ENCODE measurements at regions not wholly inside any gene's neighbourhood (a gene's known extent, or its start where the extent isn't known, plus 50 kb on each side); places are given as distances from the start of the nearest gene placed in this dataset.

GRCh38 chr1:81430955-81431623, 369.6 kb upstream of the ADGRL2 start:
- DNase-seq (no peak), ATAC-seq (no peak)
- intact Hi-C loops (cut with DNase I, micrococcal nuclease) = no loop called here

DNA sequence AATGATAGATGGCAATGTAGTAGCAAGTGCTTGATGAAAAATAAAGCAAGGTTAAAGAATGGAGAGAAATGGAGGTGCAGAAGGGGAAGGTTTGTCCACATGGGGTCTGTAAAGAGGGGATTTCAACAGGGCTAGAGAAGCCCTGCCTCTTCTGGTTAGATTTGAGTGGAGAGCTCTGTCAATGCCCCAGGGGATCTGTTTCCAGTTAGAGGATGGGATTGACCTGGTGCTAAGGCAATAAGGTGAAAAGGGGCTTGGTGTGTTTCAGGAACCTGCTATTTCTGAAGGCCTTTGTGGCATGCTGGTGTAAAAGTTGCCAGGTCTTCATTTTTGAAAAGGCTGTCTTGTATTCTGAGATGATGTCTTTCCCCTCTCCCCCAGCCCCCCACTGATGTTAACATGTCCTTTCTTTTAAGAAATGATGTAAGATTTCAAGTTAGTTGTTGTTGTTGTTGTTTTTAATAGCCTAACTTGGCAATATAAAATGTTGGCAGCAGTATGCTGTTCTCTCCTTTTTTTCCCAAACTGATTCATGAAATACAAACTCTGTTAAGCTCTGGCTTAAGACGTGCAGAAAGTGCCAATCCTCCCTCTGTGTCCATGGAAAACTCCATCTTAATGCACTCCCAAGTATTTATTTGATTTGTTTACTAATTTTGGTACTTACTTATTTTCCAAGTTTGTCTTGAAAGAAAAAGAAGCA, 370.3 kb upstream of the ADGRL2 start:
- ATAC-seq (no peak), DNase-seq (no peak)
- intact Hi-C loops (cut with DNase I, micrococcal nuclease) = no loop called here

DNA sequence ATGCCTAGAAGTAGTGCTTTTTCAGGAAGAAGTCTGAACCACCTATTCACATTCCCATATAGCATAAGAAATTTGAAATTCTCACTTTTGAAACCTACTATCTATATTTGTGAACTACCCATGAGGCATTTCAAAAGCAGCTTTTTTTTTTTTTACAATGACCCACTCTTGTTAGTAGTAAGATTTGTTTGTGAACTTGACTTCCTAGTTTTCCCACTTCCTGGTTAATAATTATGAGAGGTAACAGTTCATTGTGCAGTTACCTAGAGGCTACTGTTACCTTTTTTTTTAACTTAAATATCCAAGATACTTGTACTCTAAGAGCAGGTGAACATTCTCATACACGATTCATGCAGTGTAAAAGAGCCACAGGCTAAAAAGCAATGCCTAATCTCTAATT, 371.7 kb upstream of the ADGRL2 start:
- intact Hi-C loops (cut with DNase I, micrococcal nuclease) = no loop called here
- ATAC-seq = peak; percentile 84
- DNase-seq = no peak

GRCh38 chr1:81424816-81425215, 375.9 kb upstream of the ADGRL2 start:
- ATAC-seq = no peak
- intact Hi-C loops (cut with DNase I, micrococcal nuclease) = no loop called here
- no peak for DNase-seq

- DNase-seq = no peak
- no peak for ATAC-seq
- intact Hi-C loops (cut with DNase I, micrococcal nuclease) = no loop called here
Observed at GRCh38 chr1:81424061-81424460, 376.7 kb upstream of the ADGRL2 start.

DNA sequence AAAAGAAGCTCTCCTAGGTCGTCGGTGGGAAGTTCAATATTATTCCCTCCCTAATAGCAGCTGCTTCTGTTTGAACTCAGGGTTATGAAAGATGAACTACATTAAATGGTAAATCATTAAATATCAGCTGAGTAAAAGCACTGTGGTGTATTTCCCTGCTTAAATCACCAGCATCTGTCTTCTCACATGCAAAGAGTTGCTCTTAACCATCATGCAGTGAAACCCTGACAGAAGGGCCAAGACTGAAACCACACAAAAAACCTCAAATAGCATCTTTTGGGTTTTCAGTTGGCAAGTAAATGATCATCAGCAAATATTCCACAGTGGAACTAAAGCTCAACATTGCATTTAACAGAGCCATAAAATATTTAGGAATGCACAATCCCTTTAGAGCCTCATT, 380.0 kb upstream of the ADGRL2 start:
- ATAC-seq = no peak
- intact Hi-C loops (cut with DNase I, micrococcal nuclease) = no loop called here

GRCh38 chr1:81414488-81415015, 386.2 kb upstream of the ADGRL2 start:
- peak; percentile 63 to 84 for DNase-seq
- intact Hi-C loops (cut with DNase I, micrococcal nuclease) = no loop called here
- peak; percentile 100 for ATAC-seq

More for the DNA sequence above, 380.0 kb upstream of the ADGRL2 start:
- no peak for DNase-seq

GRCh38 chr1:81412954-81413353, 387.8 kb upstream of the ADGRL2 start:
- ATAC-seq = no peak
- no peak for DNase-seq
- intact Hi-C loops (cut with DNase I, micrococcal nuclease) = no loop called here

DNA sequence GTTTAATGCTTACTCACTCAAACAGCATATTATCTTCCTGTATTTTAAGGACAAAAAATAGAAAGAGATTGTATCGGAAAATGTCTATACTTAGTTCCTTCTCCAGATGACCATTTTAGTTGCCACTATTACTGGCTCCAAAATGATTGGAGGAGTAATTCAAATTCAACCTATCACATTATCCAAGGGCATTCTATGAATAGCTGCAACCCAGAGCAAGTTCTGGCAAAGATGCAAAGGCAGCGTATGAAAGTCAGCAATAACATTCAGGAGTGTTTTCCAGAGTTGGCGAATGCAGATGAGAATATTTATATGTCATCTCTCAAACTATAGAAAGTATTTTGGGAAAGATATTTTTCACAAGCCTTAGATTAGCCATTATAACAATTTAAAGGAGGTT, 389.8 kb upstream of the ADGRL2 start:
- ATAC-seq = no peak
- intact Hi-C loops (cut with DNase I, micrococcal nuclease) = no loop called here
- no peak for DNase-seq

- ATAC-seq (no peak), DNase-seq (no peak)
- intact Hi-C loops (cut with DNase I, micrococcal nuclease) = no loop called here
Observed at GRCh38 chr1:81410351-81410750, 390.4 kb upstream of the ADGRL2 start.

DNA sequence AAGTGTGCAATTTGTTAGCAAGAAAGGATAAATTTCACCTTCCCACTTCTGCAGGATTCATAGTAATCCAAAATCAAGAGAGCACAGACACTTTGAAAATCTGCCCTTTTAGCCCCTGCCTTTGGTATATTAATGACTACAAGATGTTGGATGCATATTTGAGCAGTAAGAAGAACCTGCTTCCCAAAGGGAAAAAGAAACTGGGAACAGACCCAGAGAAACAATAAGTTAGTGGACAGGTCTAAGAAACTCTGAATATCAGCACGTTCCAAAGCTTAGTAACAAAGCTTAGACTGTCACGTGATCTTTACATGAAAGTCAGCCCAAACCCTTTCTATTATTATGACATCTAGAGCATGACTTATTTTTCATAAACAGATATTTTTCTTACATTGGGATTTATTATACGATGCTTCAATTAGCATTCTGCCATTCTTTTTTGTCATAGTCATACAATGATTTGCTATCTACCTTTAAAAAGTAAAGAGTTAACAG, 390.9 kb upstream of the ADGRL2 start:
- DNase-seq = no peak
- no peak for ATAC-seq
- intact Hi-C loops (cut with DNase I, micrococcal nuclease) = no loop called here

- intact Hi-C loops (cut with DNase I, micrococcal nuclease) = no loop called here
- DNase-seq = no peak
- ATAC-seq = no peak
Observed at GRCh38 chr1:81409262-81409661, 391.5 kb upstream of the ADGRL2 start.

GRCh38 chr1:81408419-81408818, 392.3 kb upstream of the ADGRL2 start:
- no peak for DNase-seq
- no peak for ATAC-seq
- intact Hi-C loops (cut with DNase I, micrococcal nuclease) = no loop called here

DNA sequence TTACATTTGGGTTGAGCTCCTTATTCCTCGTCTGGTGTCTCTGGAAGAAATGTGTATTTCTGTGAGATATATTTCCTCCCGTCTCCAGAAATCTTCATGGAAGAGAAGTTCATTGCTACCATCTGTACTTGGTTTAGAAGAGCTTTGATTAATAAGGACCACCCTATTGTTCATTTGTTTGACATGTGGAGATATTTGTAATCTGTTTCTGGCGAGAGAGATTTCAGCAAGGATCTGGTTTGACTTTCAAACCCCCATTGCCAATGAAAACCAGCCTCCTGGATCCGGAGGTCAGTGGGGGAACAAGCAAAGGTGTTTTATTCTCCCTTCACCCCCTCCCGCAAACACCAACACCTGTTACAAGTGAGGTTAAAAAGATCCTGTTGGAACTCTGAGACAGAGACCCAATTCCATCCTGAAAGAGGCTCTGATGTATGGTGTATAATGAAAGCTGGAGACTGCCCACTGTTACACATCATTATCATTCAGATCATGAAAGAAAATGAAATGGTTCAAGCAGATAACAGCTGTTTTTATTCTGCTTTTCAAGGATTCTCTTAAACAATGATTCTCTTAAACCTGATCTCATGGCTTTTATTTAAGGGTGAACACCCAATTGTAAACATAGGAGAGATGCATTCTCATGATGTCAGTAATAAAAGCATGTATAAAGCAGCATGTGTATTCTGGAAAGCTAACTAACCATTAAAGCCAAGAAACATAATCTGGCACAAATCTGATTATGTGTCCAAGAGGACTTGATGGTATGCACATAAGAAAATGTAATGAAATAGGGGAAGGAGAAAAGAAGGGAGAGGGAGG, 393.5 kb upstream of the ADGRL2 start:
- ATAC-seq (peak; percentile 38), DNase-seq (no peak)
- intact Hi-C loops (cut with DNase I, micrococcal nuclease) = no loop called here

DNA sequence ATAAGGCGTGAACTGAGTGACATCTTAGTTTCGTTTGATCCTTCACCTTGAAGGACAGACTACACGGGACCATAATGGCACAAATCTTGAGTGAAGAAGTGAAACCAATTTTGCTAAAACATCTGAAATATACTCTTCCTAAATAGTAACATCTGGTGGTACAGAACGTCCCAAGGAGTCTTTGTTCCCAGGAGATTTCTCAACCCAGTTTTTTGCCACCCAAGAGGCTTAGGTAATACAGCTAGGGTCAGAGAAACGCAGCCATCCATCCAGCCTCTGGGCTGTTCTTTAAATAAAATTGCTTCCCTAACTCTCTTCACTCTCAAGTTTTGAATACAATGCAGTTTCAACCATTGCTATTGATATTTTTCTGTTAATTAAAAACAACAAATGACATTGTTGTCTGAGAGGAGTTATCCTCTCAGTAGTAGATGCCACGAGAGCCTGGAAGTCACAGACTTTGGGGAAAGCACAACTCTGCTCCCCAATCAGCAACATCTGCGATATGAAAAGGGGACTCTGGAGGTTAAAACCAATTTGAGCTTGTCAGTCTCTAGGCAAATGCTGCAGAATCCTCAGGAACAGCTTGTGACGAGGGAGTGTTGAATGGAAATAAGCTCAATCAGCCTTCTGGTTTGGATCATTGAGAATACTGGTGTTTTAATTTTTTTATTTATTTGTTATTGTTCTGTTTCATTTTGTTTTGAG, 394.3 kb upstream of the ADGRL2 start:
- no peak for DNase-seq
- intact Hi-C loops (cut with DNase I, micrococcal nuclease) = no loop called here
- no peak for ATAC-seq

DNA sequence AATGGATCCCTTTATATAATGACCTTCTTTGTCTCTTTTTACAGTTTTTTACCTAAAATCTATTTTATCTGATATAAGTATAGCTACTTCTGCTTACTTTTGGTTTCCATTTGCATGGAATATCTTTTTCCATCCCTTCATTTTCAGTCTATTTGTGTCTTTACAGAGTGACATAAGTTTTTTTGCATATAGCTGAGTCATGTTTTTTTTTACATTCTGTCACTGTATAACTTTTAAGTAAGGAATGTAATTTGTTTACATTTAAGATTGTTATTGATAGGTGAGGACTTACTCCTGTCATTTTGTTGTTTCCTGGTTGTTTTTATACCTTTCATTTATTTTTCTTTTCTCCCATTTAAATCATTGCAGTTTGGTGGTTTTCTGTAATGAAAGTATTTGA, 402.7 kb upstream of the ADGRL2 start:
- ATAC-seq (no peak), DNase-seq (no peak)
- intact Hi-C loops (cut with DNase I, micrococcal nuclease) = no loop called here

DNA sequence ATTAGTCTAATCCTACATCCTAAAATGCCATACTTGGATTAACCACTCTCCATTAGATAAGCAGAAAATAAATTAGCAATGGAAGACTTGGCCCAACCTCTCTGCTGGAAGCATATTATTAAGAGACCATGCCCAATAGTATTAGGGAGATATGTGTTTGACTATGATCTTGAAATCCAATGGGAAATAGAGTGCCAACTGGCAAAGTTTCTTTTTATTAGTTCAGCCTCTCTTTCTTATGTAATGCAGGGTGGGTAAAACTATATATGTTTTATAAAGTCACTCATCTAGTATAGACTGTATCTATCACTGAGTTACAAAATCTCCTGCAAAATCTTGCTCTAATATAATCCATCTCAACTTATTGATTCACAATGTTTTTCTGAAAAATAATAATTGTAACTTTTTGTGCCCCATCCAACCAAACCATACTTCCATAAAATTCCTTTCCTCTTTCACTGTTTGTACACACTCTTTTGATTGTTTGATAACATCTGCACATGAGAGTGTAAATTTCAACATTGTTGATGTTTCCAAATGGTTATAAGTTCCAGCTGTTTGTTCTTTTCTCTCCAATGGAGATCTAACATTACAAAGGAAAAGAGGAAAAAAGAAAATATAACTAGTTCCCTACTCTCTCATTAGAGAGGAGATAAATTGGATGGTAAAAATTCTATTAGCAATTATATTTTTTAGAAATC, 408.1 kb upstream of the ADGRL2 start:
- ATAC-seq = no peak
- intact Hi-C loops (cut with DNase I, micrococcal nuclease) = no loop called here
- no peak for DNase-seq

- intact Hi-C loops (cut with DNase I, micrococcal nuclease) = no loop called here
Observed at GRCh38 chr1:81391125-81391828, 409.5 kb upstream of the ADGRL2 start.

More at GRCh38 chr1:81391125-81391828, 409.5 kb upstream of the ADGRL2 start:
- peak; percentile 12 to 42 for DNase-seq
- ATAC-seq = peak; percentile 80

All from left colon (tissue), 2 donors.